Osteocyte (in vitro differentiated cells): ENCODE measurements at regions not wholly inside any gene's neighbourhood (a gene's known extent, or its start where the extent isn't known, plus 50 kb on each side); places are given as distances from the start of the nearest gene placed in this dataset.

Experiments
- DNase-seq: peaks from one replicate; pipeline ENCODE4 v3.0.0; 2021; ENCODE audit warnings: mixed read lengths; ENCODE audit not compliant: unreplicated experiment; ENCODE audit errors: extremely low spot score
- H3K27ac Mint-ChIP-seq: one replicate; pipeline ENCODE4 v1.8.0; 2021; ENCODE audit warnings: mild to moderate bottlenecking, mixed read lengths; ENCODE audit not compliant: unreplicated experiment
- H3K27me3 Mint-ChIP-seq: one replicate; pipeline ENCODE4 v1.8.0; 2021; ENCODE audit warnings: mixed read lengths; ENCODE audit not compliant: unreplicated experiment
- H3K36me3 Mint-ChIP-seq: one replicate; pipeline ENCODE4 v1.8.0; 2021; ENCODE audit warnings: mixed read lengths; ENCODE audit not compliant: unreplicated experiment
- H3K4me1 Mint-ChIP-seq: one replicate; pipeline ENCODE4 v1.8.0; 2021; ENCODE audit warnings: mixed read lengths; ENCODE audit not compliant: unreplicated experiment
- H3K4me3 Mint-ChIP-seq: one replicate; pipeline ENCODE4 v1.8.0; 2021; ENCODE audit warnings: mild to moderate bottlenecking, moderate library complexity, mixed read lengths; ENCODE audit not compliant: unreplicated experiment
- H3K9me3 Mint-ChIP-seq: one replicate; pipeline ENCODE4 v1.8.0; 2021; ENCODE audit warnings: mixed read lengths; ENCODE audit not compliant: unreplicated experiment
- CTCF ChIP-seq: fragments of 200-600 bp; sonication (generic); IDR thresholded peaks from 2 replicates; pipeline ENCODE4 v1.5.0; 2021; ENCODE audit warnings: antibody characterized with exemption, mild to moderate bottlenecking, moderate library complexity

GRCh38 chr3:176724394-176724759, 472.9 kb downstream of the TBL1XR1 start:
- H3K4me3 Mint-ChIP-seq: no peak overlapping the region
- H3K27ac Mint-ChIP-seq: no peak overlapping the region
- no peak for DNase-seq
- peaks cover 8% of the 10 kb centered on the region for H3K9me3 Mint-ChIP-seq
- TF ChIP-seq CTCF: no peak
- no peaks in the 10 kb centered on the region for H3K4me1 Mint-ChIP-seq
- H3K27me3 Mint-ChIP-seq: peaks cover 18% of the 10 kb centered on the region
- no peaks in the 10 kb centered on the region for H3K36me3 Mint-ChIP-seq

- no peak overlapping the region for H3K27ac Mint-ChIP-seq
- H3K4me3 Mint-ChIP-seq: no peak overlapping the region
- no peaks in the 10 kb centered on the region for H3K36me3 Mint-ChIP-seq
- DNase-seq: no peak
- TF ChIP-seq CTCF: no peak
- no peaks in the 10 kb centered on the region for H3K4me1 Mint-ChIP-seq
- peaks cover 8% of the 10 kb centered on the region for H3K9me3 Mint-ChIP-seq
- H3K27me3 Mint-ChIP-seq: peaks cover 19% of the 10 kb centered on the region
Measured at GRCh38 chr3:176723758-176724393, 473.4 kb downstream of the TBL1XR1 start.

GRCh38 chr3:176714034-176714433, 483.2 kb downstream of the TBL1XR1 start:
- Mint-ChIP-seq H3K36me3 (no peaks in the 10 kb centered on the region), H3K27ac (no peak overlapping the region), H3K4me1 (no peaks in the 10 kb centered on the region), H3K9me3 (no peaks in the 10 kb centered on the region), H3K27me3 (peaks cover 16% of the 10 kb centered on the region), H3K4me3 (no peak overlapping the region)
- DNase-seq: no peak
- TF ChIP-seq CTCF: no peak

GRCh38 chr3:176712191-176712590, 485.1 kb downstream of the TBL1XR1 start:
- no peaks in the 10 kb centered on the region for H3K36me3 Mint-ChIP-seq
- no peaks in the 10 kb centered on the region for H3K9me3 Mint-ChIP-seq
- TF ChIP-seq CTCF: no peak
- no peaks in the 10 kb centered on the region for H3K4me1 Mint-ChIP-seq
- peaks cover 12% of the 10 kb centered on the region for H3K27me3 Mint-ChIP-seq
- no peak overlapping the region for H3K27ac Mint-ChIP-seq
- DNase-seq: no peak
- H3K4me3 Mint-ChIP-seq: no peak overlapping the region

- DNase-seq: no peak
- no peak for TF ChIP-seq CTCF
- Mint-ChIP-seq H3K27me3 (no peaks in the 10 kb centered on the region), H3K36me3 (no peaks in the 10 kb centered on the region), H3K9me3 (no peaks in the 10 kb centered on the region), H3K27ac (no peak overlapping the region), H3K4me1 (peaks cover 3% of the 10 kb centered on the region), H3K4me3 (no peak overlapping the region)
Measured at GRCh38 chr3:176699288-176699687, 498.0 kb downstream of the TBL1XR1 start.
